Right lung (tissue), 2 donors: ENCODE measurements at regions not wholly inside any gene's neighbourhood (a gene's known extent, or its start where the extent isn't known, plus 50 kb on each side); places are given as distances from the start of the nearest gene placed in this dataset.

Source experiments
- DNase-seq, 2 donors: peaks; one replicate each; pipeline ENCODE4 v3.0.0-alpha.2; 2013

- DNase-seq, result no peak
Observed at GRCh38 chr11:95358511-95359340, 127.7 kb upstream of the SESN3 start.

- no peak for DNase-seq
Observed at GRCh38 chr11:95354304-95354703, 123.3 kb upstream of the SESN3 start.

GRCh38 chr11:95353706-95354105 lies 122.7 kb upstream of the SESN3 start:
- no peak for DNase-seq

- DNase-seq, result no peak
Observed at GRCh38 chr11:95352733-95353346, 121.8 kb upstream of the SESN3 start.

GRCh38 chr11:95349345-95349942 lies 118.4 kb upstream of the SESN3 start:
- no peak for DNase-seq

GRCh38 chr11:95346265-95346664 lies 115.3 kb upstream of the SESN3 start:
- DNase-seq, result no peak

- DNase-seq, result no peak
Observed at GRCh38 chr11:95345651-95346050, 114.6 kb upstream of the SESN3 start.

GRCh38 chr11:95344932-95345642 lies 114.1 kb upstream of the SESN3 start:
- no peak for DNase-seq

GRCh38 chr11:95341221-95341620 lies 110.2 kb upstream of the SESN3 start:
- peak; percentile 63 to 70 for DNase-seq

- no peak for DNase-seq
Observed at GRCh38 chr11:95339086-95339901, 108.3 kb upstream of the SESN3 start.

- peak; percentile 94 to 96 for DNase-seq
Observed at GRCh38 chr11:95338430-95338991, 107.5 kb upstream of the SESN3 start.

- no peak for DNase-seq
Observed at GRCh38 chr11:95337972-95338429, 107.0 kb upstream of the SESN3 start.

- DNase-seq, result peak; percentile 76 to 80
Observed at GRCh38 chr11:95337175-95337957, 106.4 kb upstream of the SESN3 start.

- no peak for DNase-seq
Observed at GRCh38 chr11:95335989-95336388, 105.0 kb upstream of the SESN3 start.

GRCh38 chr11:95331161-95331560 lies 100.2 kb upstream of the SESN3 start:
- DNase-seq, result no peak

- no peak for DNase-seq
Observed at GRCh38 chr11:95330302-95330701, 99.3 kb upstream of the SESN3 start.

GRCh38 chr11:95327273-95327948 lies 96.4 kb upstream of the SESN3 start:
- DNase-seq, result no peak

- DNase-seq, result no peak
Observed at GRCh38 chr11:95325777-95326258, 94.8 kb upstream of the SESN3 start.

- no peak for DNase-seq
Observed at GRCh38 chr11:95324826-95325225, 93.8 kb upstream of the SESN3 start.
